Spleen (tissue), 11 donors: ENCODE measurements at regions not wholly inside any gene's neighbourhood (a gene's known extent, or its start where the extent isn't known, plus 50 kb on each side); places are given as distances from the start of the nearest gene placed in this dataset.
A peak's percentile ranks its signal among the peaks of the same experiment; 100 is the strongest.

Source experiments
- DNase-seq: peaks from one replicate; pipeline ENCODE4 v3.0.0-alpha.2; 2020
- H3K27ac ChIP-seq, 8 donors: fragments of 200-600 bp; sonication (generic) in 7 of 8; 1 replicate in 4 of 8; 2 replicates in 4 of 8; pipeline versions ENCODE4 v1.5.0 to v1.8.0; 2016 to 2021; ENCODE audit warnings: inconsistent platforms in 4 of 8, mild to moderate bottlenecking in 4 of 8, moderate library complexity in 1 of 8
- H3K27me3 ChIP-seq, 7 donors: fragments of 200-600 bp; sonication (generic) in 6 of 7; replicated peaks in 1 of 7; 1 replicate in 4 of 7; 2 replicates in 3 of 7; pipeline versions ENCODE4 v1.5.0 to v1.8.0; 2016 to 2021; ENCODE audit warnings: inconsistent platforms in 3 of 7, mild to moderate bottlenecking in 1 of 7
- H3K36me3 ChIP-seq, 6 donors: fragments of 200-600 bp; sonication (generic) in 5 of 6; 1 replicate in 4 of 6; 2 replicates in 2 of 6; pipeline versions ENCODE4 v1.5.0 to v1.8.0; 2016 to 2021; ENCODE audit warnings: inconsistent platforms in 2 of 6
- H3K4me1 ChIP-seq, 6 donors: fragments of 200-600 bp; sonication (generic) in 5 of 6; 1 replicate in 3 of 6; 2 replicates in 3 of 6; pipeline versions ENCODE4 v1.5.0 to v1.8.0; 2016 to 2021; ENCODE audit warnings: inconsistent platforms in 3 of 6
- H3K4me3 ChIP-seq, 8 donors: fragments of 200-600 bp; sonication (generic) in 7 of 8; 1 replicate in 4 of 8; 2 replicates in 4 of 8; pipeline versions ENCODE4 v1.5.0 to v1.8.0; 2016 to 2021; ENCODE audit warnings: inconsistent platforms in 4 of 8, mild to moderate bottlenecking in 4 of 8, moderate library complexity in 2 of 8
- H3K9me3 ChIP-seq, 8 donors: fragments of 200-600 bp; sonication (generic) in 7 of 8; 1 replicate in 4 of 8; 2 replicates in 4 of 8; pipeline versions ENCODE4 v1.5.0 to v1.8.0; 2016 to 2021; ENCODE audit warnings: inconsistent platforms in 4 of 8
- POLR2A ChIP-seq, 3 donors: fragments of 450-650 bp; IDR thresholded peaks; one replicate each; pipeline ENCODE4 v1.5.1; 2017; ENCODE audit warnings: antibody characterized with exemption in 3 of 3, mild to moderate bottlenecking in 1 of 3
- POLR2AphosphoS5 ChIP-seq, 3 donors: sonication (generic); formaldehyde crosslinking; IDR thresholded peaks; one replicate each; pipeline ENCODE4 v1.5.1; 2017; ENCODE audit warnings: antibody characterized with exemption in 3 of 3
- WGBS, 5 donors: extraction: QIAGEN DNeasy Blood & Tissue Kit in 3 of 5; methylation state at CpG; one replicate each; pipeline versions ENCODE4 v1.1.5 to v1.1.7; 2013 to 2018; 5-methylcytosine and 5-hydroxymethylcytosine counted together
- intact Hi-C: fragments of 100-400 bp; cut with DNase I; formaldehyde crosslinking; loops from one replicate; pipeline ENCODE4 v1.15.0; 2023; ENCODE audit warnings: low total_unique reads
- TF ChIP-seq, protein P1 (sequence below), 11 experiments: fragments of 200-600 bp in 7 of 11; fragments of 450-650 bp in 4 of 11; sonication (generic) in 4 of 11; IDR thresholded peaks in 8 of 11; conservative IDR thresholded peaks in 3 of 11; 1 replicate in 7 of 11; 2 replicates in 4 of 11; pipeline versions ENCODE4 v1.4.0 to v1.8.0; 2016 to 2021; ENCODE audit warnings: antibody characterized with exemption in 11 of 11, inconsistent platforms in 4 of 11, mild to moderate bottlenecking in 1 of 11
- donor health status: healthy with polysubstance abuse.
- donor health status: DM: no; HTN: no; CAD: no; lungs with moderate emphysema.
- donor health status: DM: no; HTN: no; CAD: no.
- donor health status: Bipolar disorder and iron deficiency.
- donor health status: healthy.
- donor health status: DM: no; HTN: no; CAD: no.
- donor health status: DM: yes; HTN: yes; CAD: no.

- Histone ChIP-seq H3K4me1 (no peaks in the 10 kb centered on the region), H3K27me3 (no peaks in the 10 kb centered on the region), H3K27ac (no peak overlapping the region), H3K4me3 (no peak overlapping the region), H3K9me3 (peaks cover 0 to 7% (median 0%) of the 10 kb centered on the region in 8 donors), H3K36me3 (no peaks in the 10 kb centered on the region)
- intact Hi-C loops = no loop called here
- TF ChIP-seq POLR2A (IDR thresholded peaks at IDR 0.05) (no peak), POLR2AphosphoS5 (IDR thresholded peaks at IDR 0.05) (no peak)
- TF ChIP-seq, protein P1, sequence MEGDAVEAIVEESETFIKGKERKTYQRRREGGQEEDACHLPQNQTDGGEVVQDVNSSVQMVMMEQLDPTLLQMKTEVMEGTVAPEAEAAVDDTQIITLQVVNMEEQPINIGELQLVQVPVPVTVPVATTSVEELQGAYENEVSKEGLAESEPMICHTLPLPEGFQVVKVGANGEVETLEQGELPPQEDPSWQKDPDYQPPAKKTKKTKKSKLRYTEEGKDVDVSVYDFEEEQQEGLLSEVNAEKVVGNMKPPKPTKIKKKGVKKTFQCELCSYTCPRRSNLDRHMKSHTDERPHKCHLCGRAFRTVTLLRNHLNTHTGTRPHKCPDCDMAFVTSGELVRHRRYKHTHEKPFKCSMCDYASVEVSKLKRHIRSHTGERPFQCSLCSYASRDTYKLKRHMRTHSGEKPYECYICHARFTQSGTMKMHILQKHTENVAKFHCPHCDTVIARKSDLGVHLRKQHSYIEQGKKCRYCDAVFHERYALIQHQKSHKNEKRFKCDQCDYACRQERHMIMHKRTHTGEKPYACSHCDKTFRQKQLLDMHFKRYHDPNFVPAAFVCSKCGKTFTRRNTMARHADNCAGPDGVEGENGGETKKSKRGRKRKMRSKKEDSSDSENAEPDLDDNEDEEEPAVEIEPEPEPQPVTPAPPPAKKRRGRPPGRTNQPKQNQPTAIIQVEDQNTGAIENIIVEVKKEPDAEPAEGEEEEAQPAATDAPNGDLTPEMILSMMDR (IDR thresholded peaks at IDR 0.05 in 8 of 11, conservative IDR thresholded peaks at IDR 0.05 in 3 of 11) = no peak
- no peak for DNase-seq
Observed at GRCh38 chr6:85971238-85971637, 328.6 kb upstream of the SYNCRIP start.

DNA sequence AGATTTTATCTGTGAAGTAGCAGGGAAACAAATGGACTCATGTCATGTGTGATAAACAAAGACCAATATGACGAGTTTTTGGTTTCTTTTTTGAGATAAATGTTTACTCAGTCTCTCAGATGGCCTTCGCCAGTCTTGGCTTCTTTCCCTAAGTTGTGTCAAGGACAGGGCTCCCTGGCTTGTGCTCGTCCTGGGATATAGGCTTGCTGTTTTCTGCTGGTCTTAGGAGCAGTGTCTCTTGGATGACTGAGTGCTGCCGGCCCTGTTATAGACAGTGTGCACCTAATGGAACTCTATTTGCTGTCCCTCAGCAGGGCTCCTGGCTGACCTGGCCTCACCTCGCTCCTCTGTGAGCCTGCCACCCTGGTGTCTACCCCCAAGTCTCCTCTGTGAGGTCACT, 324.1 kb upstream of the SYNCRIP start:
- H3K27me3 ChIP-seq = no peaks in the 10 kb centered on the region
- no peak overlapping the region for H3K4me3 ChIP-seq
- H3K36me3 ChIP-seq = no peaks in the 10 kb centered on the region
- intact Hi-C loops = no loop called here
- H3K4me1 ChIP-seq = no peaks in the 10 kb centered on the region
- H3K27ac ChIP-seq = peak overlapping the region in 2 of 8 donors; percentile 35 to 62
- no peak for DNase-seq
- no peaks in the 10 kb centered on the region for H3K9me3 ChIP-seq
- WGBS, 5 donors = 43 to 60% (median 53%) methylated on average over 5 of the region's 5 CpGs
- no peak for TF ChIP-seq POLR2AphosphoS5 (IDR thresholded peaks at IDR 0.05)
- TF ChIP-seq, protein P1 (IDR thresholded peaks at IDR 0.05 in 8 of 11, conservative IDR thresholded peaks at IDR 0.05 in 3 of 11) = no peak
- no peak for TF ChIP-seq POLR2A (IDR thresholded peaks at IDR 0.05)

DNA sequence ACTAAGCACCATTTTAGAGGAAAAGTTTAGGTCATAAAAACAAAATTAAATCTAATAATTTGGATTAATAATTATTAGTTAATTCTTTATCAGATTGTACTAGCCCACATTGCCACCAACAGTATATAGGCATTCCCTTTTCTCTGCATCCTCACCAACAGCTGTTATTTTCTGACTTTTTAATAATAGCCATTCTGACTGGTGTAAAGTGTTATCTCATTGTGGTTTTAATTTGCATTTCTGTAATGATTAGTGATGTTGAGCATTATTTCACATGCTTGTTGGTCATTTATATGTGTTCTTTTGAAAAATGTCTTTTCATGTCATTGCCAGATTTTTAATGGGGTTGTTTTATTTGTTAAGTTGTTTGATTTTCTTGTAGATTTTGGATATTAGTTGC, 319.1 kb upstream of the SYNCRIP start:
- Histone ChIP-seq H3K9me3 (peaks cover 0 to 15% (median 9%) of the 10 kb centered on the region in 8 donors), H3K27ac (no peak overlapping the region), H3K27me3 (no peaks in the 10 kb centered on the region), H3K36me3 (no peaks in the 10 kb centered on the region), H3K4me1 (no peaks in the 10 kb centered on the region), H3K4me3 (no peak overlapping the region)
- TF ChIP-seq POLR2AphosphoS5 (IDR thresholded peaks at IDR 0.05) (no peak), POLR2A (IDR thresholded peaks at IDR 0.05) (no peak)
- TF ChIP-seq, protein P1 (IDR thresholded peaks at IDR 0.05 in 8 of 11, conservative IDR thresholded peaks at IDR 0.05 in 3 of 11) = no peak
- intact Hi-C loops = no loop called here
- DNase-seq = no peak

DNA sequence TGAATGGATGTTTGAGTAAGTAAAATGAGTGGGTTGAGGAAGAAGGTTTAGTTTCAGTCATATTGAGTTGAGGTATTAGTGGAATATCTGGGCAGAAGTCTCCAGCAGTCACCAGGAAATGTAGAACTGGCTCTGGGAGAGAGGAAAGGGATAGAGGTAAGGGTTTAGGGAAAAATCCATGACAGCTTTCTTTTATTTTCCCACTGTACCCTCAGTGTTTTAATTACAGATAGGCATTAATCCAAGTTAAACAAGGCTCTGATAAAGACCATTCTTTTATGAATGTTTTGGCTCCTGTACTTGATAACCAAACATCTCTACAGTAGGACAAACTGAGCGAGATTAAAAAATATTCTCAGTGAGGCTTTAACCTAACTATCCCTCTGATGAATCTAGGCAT, 318.4 kb upstream of the SYNCRIP start:
- intact Hi-C loops = no loop called here
- Histone ChIP-seq H3K27me3 (no peaks in the 10 kb centered on the region), H3K27ac (no peak overlapping the region), H3K36me3 (no peaks in the 10 kb centered on the region), H3K4me3 (no peak overlapping the region), H3K4me1 (no peaks in the 10 kb centered on the region), H3K9me3 (peaks cover 0 to 15% (median 9%) of the 10 kb centered on the region in 8 donors)
- no peak for DNase-seq
- 80 to 94% (median 83%) methylated on average over 1 of the region's 1 CpG for WGBS, 5 donors
- TF ChIP-seq POLR2AphosphoS5 (IDR thresholded peaks at IDR 0.05) = no peak
- TF ChIP-seq, protein P1 (IDR thresholded peaks at IDR 0.05 in 8 of 11, conservative IDR thresholded peaks at IDR 0.05 in 3 of 11) = no peak
- TF ChIP-seq POLR2A (IDR thresholded peaks at IDR 0.05) = no peak
